ENCODE measurements at regions not wholly inside any gene's neighbourhood (a gene's known extent, or its start where the extent isn't known, plus 50 kb on each side); places are given as distances from the start of the nearest gene placed in this dataset.

DNA sequence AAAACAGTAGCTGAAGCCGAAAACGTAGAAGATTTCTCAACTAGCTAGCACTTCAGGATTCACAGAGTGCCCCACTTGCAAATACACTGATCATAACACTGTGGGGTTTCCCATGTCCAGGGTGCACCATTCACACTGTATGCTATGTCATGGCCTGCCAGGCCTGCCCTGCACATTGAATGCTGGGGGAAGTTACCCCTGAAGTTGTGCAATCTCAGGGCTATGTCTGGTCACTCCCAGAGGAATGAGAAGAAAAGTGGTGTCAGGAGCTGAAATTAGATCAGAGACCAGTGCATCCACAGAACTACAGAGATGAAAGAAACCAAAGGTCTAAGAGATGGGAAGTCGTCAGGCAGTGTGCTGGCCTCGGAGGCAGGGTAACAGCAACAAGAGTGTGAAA, 196.8 kb downstream of the RAP2A start:
- H3K4me1 ChIP-seq (ENCODE audit: low read depth) = no peaks in the 10 kb centered on the region
- H3K4me3 ChIP-seq = no peak overlapping the region
- no peaks in the 10 kb centered on the region for H3K36me3 ChIP-seq (ENCODE audit: low read depth)
- TF ChIP-seq, protein P1, sequence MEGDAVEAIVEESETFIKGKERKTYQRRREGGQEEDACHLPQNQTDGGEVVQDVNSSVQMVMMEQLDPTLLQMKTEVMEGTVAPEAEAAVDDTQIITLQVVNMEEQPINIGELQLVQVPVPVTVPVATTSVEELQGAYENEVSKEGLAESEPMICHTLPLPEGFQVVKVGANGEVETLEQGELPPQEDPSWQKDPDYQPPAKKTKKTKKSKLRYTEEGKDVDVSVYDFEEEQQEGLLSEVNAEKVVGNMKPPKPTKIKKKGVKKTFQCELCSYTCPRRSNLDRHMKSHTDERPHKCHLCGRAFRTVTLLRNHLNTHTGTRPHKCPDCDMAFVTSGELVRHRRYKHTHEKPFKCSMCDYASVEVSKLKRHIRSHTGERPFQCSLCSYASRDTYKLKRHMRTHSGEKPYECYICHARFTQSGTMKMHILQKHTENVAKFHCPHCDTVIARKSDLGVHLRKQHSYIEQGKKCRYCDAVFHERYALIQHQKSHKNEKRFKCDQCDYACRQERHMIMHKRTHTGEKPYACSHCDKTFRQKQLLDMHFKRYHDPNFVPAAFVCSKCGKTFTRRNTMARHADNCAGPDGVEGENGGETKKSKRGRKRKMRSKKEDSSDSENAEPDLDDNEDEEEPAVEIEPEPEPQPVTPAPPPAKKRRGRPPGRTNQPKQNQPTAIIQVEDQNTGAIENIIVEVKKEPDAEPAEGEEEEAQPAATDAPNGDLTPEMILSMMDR (IDR thresholded peaks at IDR 0.05) = no peak
- DNase-seq = no peak
- ATAC-seq = no peak
- intact Hi-C loops (cut with DNase I, micrococcal nuclease) = no loop called here
- no peaks in the 10 kb centered on the region for H3K9me3 ChIP-seq

DNA sequence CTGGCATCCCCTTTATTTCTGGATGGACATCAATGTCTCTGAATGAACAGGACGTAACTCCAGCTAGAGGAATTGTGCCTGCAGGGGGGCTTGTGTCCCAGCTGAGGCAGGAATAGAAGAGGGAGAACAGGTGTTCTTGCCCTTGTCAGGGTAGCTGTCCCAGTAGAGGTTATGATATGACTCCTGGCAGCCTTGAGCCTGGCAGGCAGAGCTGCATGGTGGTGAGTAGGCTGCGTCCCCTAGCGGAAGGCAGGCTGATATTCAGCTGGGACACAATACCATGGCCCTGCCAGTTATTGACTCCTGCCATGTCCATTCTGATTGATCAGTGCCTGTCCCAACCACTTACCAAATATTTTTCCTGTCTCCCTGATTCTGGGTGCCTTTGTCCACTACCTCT, 197.2 kb downstream of the RAP2A start:
- DNase-seq = no peak
- no peaks in the 10 kb centered on the region for H3K36me3 ChIP-seq (ENCODE audit: low read depth)

DNA sequence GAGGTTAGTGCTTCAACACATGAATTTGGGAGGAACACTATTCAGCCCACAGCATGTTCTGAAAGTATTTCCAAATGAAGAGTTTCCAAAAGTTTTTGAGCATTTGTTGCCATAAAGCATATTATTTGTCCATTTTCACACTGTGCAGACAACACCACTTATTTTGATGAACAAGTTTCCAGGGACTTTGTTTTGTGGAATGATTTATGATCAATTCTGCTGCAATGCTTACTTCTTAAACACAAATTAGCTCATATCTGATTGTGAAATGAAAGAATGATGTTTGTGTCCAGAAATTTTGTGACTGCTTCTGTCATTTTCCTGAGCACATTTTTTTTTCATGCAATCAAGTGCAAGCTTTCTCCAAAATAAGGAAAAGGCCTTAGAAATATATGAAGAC, 205.3 kb downstream of the RAP2A start:
- ATAC-seq = no peak
- TF ChIP-seq, protein P1 (IDR thresholded peaks at IDR 0.05) = no peak
- no peak overlapping the region for H3K4me3 ChIP-seq
- no peaks in the 10 kb centered on the region for H3K4me1 ChIP-seq (ENCODE audit: low read depth)
- H3K9me3 ChIP-seq = no peaks in the 10 kb centered on the region
- DNase-seq = no peak
- H3K36me3 ChIP-seq (ENCODE audit: low read depth) = no peaks in the 10 kb centered on the region
- intact Hi-C loops (cut with DNase I, micrococcal nuclease) = no loop called here

More for the DNA sequence above, 197.2 kb downstream of the RAP2A start:
- intact Hi-C loops (cut with DNase I, micrococcal nuclease) = no loop called here
- Histone ChIP-seq H3K9me3 (no peaks in the 10 kb centered on the region), H3K4me1 (ENCODE audit: low read depth) (no peaks in the 10 kb centered on the region), H3K4me3 (no peak overlapping the region)
- TF ChIP-seq, protein P1 (IDR thresholded peaks at IDR 0.05) = no peak
- no peak for ATAC-seq

DNA sequence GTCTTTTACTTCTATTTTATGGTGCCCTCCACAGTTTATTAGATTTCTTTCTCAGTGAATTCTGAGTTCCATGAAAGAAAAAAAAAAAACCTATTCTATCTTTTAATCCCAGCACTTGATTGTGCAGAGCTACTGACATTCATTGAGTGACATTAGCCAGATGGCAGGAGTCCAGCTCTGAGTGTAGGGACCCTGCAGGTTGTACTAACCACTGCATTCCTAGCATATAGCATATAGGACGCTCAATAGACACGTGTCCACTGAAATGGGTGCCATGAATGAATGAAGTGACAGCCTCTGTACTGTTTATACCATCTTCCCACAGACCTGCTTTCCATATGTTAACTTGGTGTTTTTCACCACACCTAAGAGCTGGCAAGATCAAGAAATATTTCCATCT, 206.3 kb downstream of the RAP2A start:
- H3K4me3 ChIP-seq = no peak overlapping the region
- TF ChIP-seq, protein P1 (IDR thresholded peaks at IDR 0.05) = no peak
- intact Hi-C loops (cut with DNase I, micrococcal nuclease) = no loop called here
- H3K36me3 ChIP-seq (ENCODE audit: low read depth) = no peaks in the 10 kb centered on the region
- no peaks in the 10 kb centered on the region for H3K4me1 ChIP-seq (ENCODE audit: low read depth)
- no peaks in the 10 kb centered on the region for H3K9me3 ChIP-seq
- no peak for ATAC-seq
- no peak for DNase-seq

DNA sequence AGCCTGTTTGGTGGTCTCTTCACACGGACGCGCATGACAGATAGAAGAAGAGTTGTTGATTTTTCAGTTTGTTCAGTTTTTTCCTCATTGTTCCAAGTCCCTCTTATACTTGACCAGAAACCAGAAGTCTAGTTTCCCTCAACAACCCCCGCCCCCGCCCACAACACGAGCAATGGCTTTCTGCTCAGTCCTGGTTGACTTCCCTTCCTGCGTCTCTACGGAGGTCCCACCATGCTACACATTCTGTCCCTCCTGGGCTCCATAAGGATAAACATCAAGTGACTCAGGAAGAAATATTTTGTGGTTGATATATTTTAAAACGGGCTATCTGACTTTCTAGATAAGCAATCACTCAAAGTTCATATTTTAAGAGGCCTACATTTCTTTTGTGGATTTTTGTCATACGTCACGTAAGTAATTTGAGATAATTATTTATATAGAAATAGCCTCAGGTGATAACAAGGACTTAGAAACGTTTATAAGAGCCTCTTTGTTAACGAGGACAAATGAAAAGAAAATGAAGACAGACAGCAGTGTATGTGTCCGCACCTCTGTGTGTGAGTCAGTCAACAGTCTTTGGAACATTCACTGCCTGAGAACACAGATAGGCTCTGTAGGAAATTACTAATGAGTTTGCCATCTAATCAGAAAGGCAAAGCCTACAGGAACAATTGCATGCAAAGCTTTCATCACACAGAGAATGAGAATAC, 214.4 kb downstream of the RAP2A start:
- ATAC-seq = no peak
- intact Hi-C loops (cut with DNase I, micrococcal nuclease) = no loop called here
- Histone ChIP-seq H3K4me1 (ENCODE audit: low read depth) (no peaks in the 10 kb centered on the region), H3K4me3 (no peak overlapping the region), H3K9me3 (no peaks in the 10 kb centered on the region), H3K36me3 (ENCODE audit: low read depth) (no peaks in the 10 kb centered on the region)
- no peak for DNase-seq
- TF ChIP-seq, protein P1 (IDR thresholded peaks at IDR 0.05) = no peak

DNA sequence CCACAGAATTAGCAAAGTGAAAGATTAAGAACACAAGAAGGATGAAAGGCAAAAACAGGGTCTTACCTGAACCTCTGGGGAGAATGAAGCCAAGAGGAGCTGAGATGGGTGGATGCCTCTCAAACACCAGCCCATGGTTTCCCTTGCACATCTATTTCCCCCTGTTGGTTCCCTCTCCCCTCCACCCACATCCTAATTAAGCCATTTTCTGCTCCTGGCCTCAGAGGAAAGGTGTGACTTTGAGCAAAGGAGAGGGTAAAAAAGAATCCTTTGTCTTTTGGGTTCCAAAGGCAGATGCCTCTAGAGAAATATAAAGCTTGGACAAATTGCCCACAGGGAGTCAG, 214.9 kb downstream of the RAP2A start:
- TF ChIP-seq, protein P1 (IDR thresholded peaks at IDR 0.05) = no peak
- intact Hi-C loops (cut with DNase I, micrococcal nuclease) = no loop called here
- no peaks in the 10 kb centered on the region for H3K9me3 ChIP-seq
- no peak overlapping the region for H3K4me3 ChIP-seq
- no peak for ATAC-seq
- DNase-seq = no peak
- H3K36me3 ChIP-seq (ENCODE audit: low read depth) = no peaks in the 10 kb centered on the region
- no peaks in the 10 kb centered on the region for H3K4me1 ChIP-seq (ENCODE audit: low read depth)

Data from mucosa of descending colon (tissue), 3 donors.